WTC11 (cell line): ENCODE measurements at regions not wholly inside any gene's neighbourhood (a gene's known extent, or its start where the extent isn't known, plus 50 kb on each side); places are given as distances from the start of the nearest gene placed in this dataset.

ENCODE experiments used
- ATAC-seq: fragments of 200-7000 bp; cut with Tn5 transposase; 2 replicates; pipeline ENCODE4 v1.10.0; 2021; ENCODE audit warnings: mild to moderate bottlenecking, moderate library complexity
- CTCF ChIA-PET: fragments of 300-600 bp; sonication (Branson Sonifier 250); formaldehyde crosslinking; loops from one replicate; lab custom pipeline; 2021; ENCODE audit warnings: antibody characterized with exemption; lab: Charles Lee
- POLR2A ChIA-PET: fragments of 350-600 bp; sonication (Branson Sonifier 250); formaldehyde crosslinking; loops from one replicate; lab custom pipeline; 2021; ENCODE audit warnings: antibody characterized with exemption; lab: Charles Lee
- DNase-seq: peaks from one replicate; pipeline ENCODE4 v3.0.0; 2021; ENCODE audit warnings: low spot score
- H3K27ac Mint-ChIP-seq: 2 replicates; pipeline ENCODE4 v1.8.0; 2021; ENCODE audit warnings: mixed read lengths
- H3K27me3 Mint-ChIP-seq: 2 replicates; pipeline ENCODE4 v1.8.0; 2021; ENCODE audit warnings: low read depth, mild to moderate bottlenecking, moderate library complexity, mixed read lengths
- H3K36me3 Mint-ChIP-seq: 2 replicates; pipeline ENCODE4 v1.8.0; 2021; ENCODE audit warnings: mixed read lengths
- H3K4me1 Mint-ChIP-seq: 2 replicates; pipeline ENCODE4 v1.8.0; 2022; ENCODE audit warnings: mixed read lengths
- H3K4me3 Mint-ChIP-seq: 2 replicates; pipeline ENCODE4 v1.8.0; 2021; ENCODE audit warnings: mild to moderate bottlenecking, moderate library complexity, mixed read lengths
- H3K9me3 Mint-ChIP-seq: 2 replicates; pipeline ENCODE4 v1.8.0; 2021; ENCODE audit warnings: mixed read lengths
- AFF4 ChIP-seq: sonication (generic); formaldehyde crosslinking; IDR thresholded peaks from 2 replicates; pipeline ENCODE4 v1.8.1; 2023; ENCODE audit warnings: mild to moderate bottlenecking, missing genetic modification reagents, borderline replicate concordance
- ATF2 ChIP-seq: sonication (generic); formaldehyde crosslinking; IDR thresholded peaks from 2 replicates; pipeline ENCODE4 v1.8.1; 2022; ENCODE audit warnings: low read depth, missing genetic modification reagents, borderline replicate concordance
- ERG ChIP-seq: fragments of 250-450 bp; sonication (Bioruptor Pico); IDR thresholded peaks from 2 replicates; pipeline ENCODE4 v1.8.0; 2021; ENCODE audit warnings: mild to moderate bottlenecking
- ETV6 ChIP-seq: sonication (generic); formaldehyde crosslinking; IDR thresholded peaks from 2 replicates; pipeline ENCODE4 v1.8.1; 2022; ENCODE audit warnings: mild to moderate bottlenecking, missing genetic modification reagents
- NR3C1 ChIP-seq: sonication (generic); formaldehyde crosslinking; conservative IDR thresholded peaks from 2 replicates; pipeline ENCODE4 v1.8.1; 2023; ENCODE audit warnings: low read depth, mild to moderate bottlenecking, missing genetic modification reagents
- SP1 ChIP-seq: sonication (generic); formaldehyde crosslinking; conservative IDR thresholded peaks from 2 replicates; pipeline ENCODE4 v1.8.1; 2022; ENCODE audit warnings: missing genetic modification reagents
- TEAD4 ChIP-seq: sonication (generic); formaldehyde crosslinking; IDR thresholded peaks from 2 replicates; pipeline ENCODE4 v1.8.0; 2022; ENCODE audit warnings: mild to moderate bottlenecking, missing genetic modification reagents
- ZNF396 ChIP-seq: fragments of 250-450 bp; sonication (Bioruptor Pico); IDR thresholded peaks from 2 replicates; pipeline ENCODE4 v1.8.0; 2021; ENCODE audit warnings: mild to moderate bottlenecking, moderate library complexity, borderline replicate concordance
- ZNF425 ChIP-seq: fragments of 250-450 bp; sonication (Bioruptor Pico); conservative IDR thresholded peaks from 2 replicates; pipeline ENCODE4 v1.9.0; 2021; ENCODE audit warnings: mild to moderate bottlenecking
- ZNF532 ChIP-seq: fragments of 250-450 bp; sonication (Bioruptor Pico); IDR thresholded peaks from 2 replicates; pipeline ENCODE4 v1.9.0; 2021; ENCODE audit warnings: mild to moderate bottlenecking, borderline replicate concordance
- ZNF671 ChIP-seq: fragments of 250-450 bp; sonication (Bioruptor Pico); IDR thresholded peaks from 2 replicates; pipeline ENCODE4 v1.8.0; 2021; ENCODE audit warnings: mild to moderate bottlenecking
- TF ChIP-seq, protein P1 (sequence below): sonication (generic); formaldehyde crosslinking; IDR thresholded peaks from 2 replicates; pipeline ENCODE4 v1.8.0; 2023; ENCODE audit warnings: missing genetic modification reagents
- TF ChIP-seq, protein P2 (sequence below): sonication (generic); formaldehyde crosslinking; conservative IDR thresholded peaks from 2 replicates; pipeline ENCODE4 v1.8.1; 2022; ENCODE audit warnings: mild to moderate bottlenecking, missing genetic modification reagents

DNA sequence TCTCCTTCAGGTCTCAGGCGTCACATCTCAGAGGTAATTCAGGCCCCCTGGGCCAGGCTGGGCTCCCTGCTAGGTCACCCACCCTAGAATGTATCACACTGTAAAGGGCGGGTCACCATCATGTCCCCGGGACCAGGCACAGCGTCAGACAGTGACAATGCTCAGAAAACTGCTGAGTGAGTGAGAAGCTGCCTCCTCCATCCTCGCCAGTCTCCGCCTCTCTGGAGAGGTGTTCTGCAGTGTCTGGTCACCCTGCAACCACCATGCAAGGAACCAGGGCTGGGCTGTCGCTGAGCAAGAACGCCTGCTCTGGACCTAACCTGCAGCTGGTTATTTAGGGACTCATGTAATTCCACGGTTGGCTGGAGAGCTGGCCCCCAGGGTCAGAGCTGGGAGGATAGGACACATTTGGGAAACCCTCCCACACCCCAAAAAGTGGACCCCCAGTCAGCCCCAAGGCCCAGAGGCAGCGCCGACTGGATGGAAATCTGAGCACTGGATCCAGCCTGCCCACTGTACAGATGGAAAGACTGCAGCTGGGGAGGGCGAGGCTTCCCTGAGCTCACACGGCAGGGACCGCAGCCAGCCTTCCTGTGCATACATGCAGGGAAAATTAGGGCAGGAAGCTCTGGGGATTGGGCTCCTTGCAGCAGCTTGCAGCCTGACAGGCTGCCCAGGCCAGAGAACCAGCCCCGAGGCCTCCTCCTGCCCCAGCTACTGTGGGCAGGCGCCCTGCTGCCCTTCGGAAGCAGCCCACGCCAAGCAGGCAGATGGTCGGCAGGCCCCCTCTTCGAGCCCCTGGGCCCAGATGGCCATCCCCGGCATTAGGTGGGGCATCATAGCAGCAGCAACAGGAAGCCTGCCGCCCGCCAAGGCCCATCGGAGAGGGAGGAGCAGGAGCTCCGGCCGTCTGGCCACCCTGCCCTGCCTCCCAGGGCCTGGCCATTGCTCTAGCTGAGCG is 105.4 kb upstream of the ZMIZ1 start (continued):
- TF ChIP-seq ERG (CRISPR knock-in tag), result no peak
- no peak for TF ChIP-seq ZNF396 (CRISPR knock-in tag)
- no peak for TF ChIP-seq ZNF532 (CRISPR knock-in tag)
- TF ChIP-seq, protein P1, sequence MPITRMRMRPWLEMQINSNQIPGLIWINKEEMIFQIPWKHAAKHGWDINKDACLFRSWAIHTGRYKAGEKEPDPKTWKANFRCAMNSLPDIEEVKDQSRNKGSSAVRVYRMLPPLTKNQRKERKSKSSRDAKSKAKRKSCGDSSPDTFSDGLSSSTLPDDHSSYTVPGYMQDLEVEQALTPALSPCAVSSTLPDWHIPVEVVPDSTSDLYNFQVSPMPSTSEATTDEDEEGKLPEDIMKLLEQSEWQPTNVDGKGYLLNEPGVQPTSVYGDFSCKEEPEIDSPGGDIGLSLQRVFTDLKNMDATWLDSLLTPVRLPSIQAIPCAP, result no peak
- TF ChIP-seq NR3C1 (CRISPR knock-in tag), result no peak

DNA sequence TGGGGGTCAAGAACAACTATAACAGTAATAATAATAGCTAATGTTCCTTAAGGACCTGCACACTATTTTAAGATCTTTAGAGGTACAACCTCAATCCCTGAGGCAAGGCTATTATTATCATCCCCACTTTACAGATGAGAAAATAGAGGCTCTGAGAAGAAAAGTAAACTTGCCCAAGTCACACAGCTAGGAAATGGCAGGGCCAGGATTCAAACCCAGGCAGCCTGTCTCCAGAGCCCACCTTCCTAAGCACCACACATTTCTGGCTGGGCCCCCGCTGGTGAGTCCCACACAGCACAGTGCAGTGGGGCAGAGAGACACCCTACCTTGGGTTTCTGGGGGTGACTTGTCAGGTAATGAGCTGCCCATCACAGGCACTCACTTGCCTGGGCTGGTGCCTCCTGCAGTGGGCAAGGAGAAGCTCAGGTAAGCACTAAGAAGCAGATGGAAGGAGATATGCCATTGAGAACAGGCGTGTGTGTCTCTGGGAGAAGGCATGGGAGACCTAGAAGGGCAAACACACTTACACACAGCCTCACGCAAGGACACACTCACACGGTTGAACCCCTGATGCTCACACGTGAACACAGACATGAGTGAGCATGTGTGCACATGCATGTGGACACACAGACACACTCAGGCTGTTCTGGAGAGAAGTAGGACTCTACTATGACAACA is 104.4 kb upstream of the ZMIZ1 start:
- TF ChIP-seq TEAD4 (CRISPR knock-in tag), result no peak
- TF ChIP-seq ZNF671, result no peak
- no peak for TF ChIP-seq ATF2 (CRISPR knock-in tag)
- TF ChIP-seq AFF4 (CRISPR knock-in tag), result no peak
- TF ChIP-seq ETV6 (CRISPR knock-in tag), result no peak
- TF ChIP-seq, protein P2, sequence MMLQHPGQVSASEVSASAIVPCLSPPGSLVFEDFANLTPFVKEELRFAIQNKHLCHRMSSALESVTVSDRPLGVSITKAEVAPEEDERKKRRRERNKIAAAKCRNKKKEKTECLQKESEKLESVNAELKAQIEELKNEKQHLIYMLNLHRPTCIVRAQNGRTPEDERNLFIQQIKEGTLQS (CRISPR knock-in tag), result no peak
- no peak for TF ChIP-seq SP1 (CRISPR knock-in tag)
- no peak for TF ChIP-seq ZNF425 (CRISPR knock-in tag)
- H3K36me3 Mint-ChIP-seq, result no peaks in the 10 kb centered on the region
- H3K4me1 Mint-ChIP-seq, result peaks cover 38% of the 10 kb centered on the region
- no peak overlapping the region for H3K4me3 Mint-ChIP-seq
- ATAC-seq (no peak), DNase-seq (no peak)
- H3K27me3 Mint-ChIP-seq, result no peaks in the 10 kb centered on the region
- no peaks in the 10 kb centered on the region for H3K9me3 Mint-ChIP-seq
- peak overlapping the region; percentile 26; the same call in 1 of the 2 replicates for H3K27ac Mint-ChIP-seq
- CTCF ChIA-PET, result interaction anchor here (1.3 to 5.9 kb wide), 7 partner anchors 8 to 238 kb away, joined by 3 to 51 read pairs (median 5); no protein-coding TSS in a partner anchor
- POLR2A ChIA-PET, result interaction anchor here (0.6 to 1.3 kb wide), 3 partner anchors 9 to 1162 kb away, joined by 3 to 8 read pairs (median 3); no protein-coding TSS in a partner anchor
